A673 (cell line): ENCODE measurements at regions not wholly inside any gene's neighbourhood (a gene's known extent, or its start where the extent isn't known, plus 50 kb on each side); places are given as distances from the start of the nearest gene placed in this dataset.

ENCODE experiments used
- BruUV-seq: library from RNA; stranded (reverse); fragments of 400-500 nt; replicated peaks from 2 replicates; lab custom pipeline; 2021; lab: Mats Ljungman, UMichigan
- CTCF ChIA-PET: fragments of 300-600 bp; sonication (Branson Sonifier 250); formaldehyde crosslinking; loops from one replicate; lab custom pipeline; 2022; ENCODE audit warnings: antibody characterized with exemption; lab: Charles Lee
- POLR2A ChIA-PET: fragments of 300-600 bp; sonication (Branson Sonifier 250); formaldehyde crosslinking; loops from one replicate; lab custom pipeline; 2022; ENCODE audit warnings: antibody characterized with exemption; ENCODE audit not compliant: low non-redundant PET; lab: Charles Lee
- DNase-seq: peaks from one replicate; pipeline ENCODE4 v3.0.0-alpha.2; 2015; ENCODE audit warnings: low spot score
- H3K27ac ChIP-seq: fragments of 200-600 bp; sonication (generic); 2 replicates; pipeline ENCODE4 v1.5.1; 2016; ENCODE audit warnings: mixed run types, low read depth, mild to moderate bottlenecking, mixed read lengths, antibody characterized with exemption, low read length; ENCODE audit not compliant: poor library complexity, severe bottlenecking
- H3K27me3 ChIP-seq: fragments of 200-600 bp; sonication (generic); replicated peaks from 2 replicates; pipeline ENCODE4 v1.6.1; 2017; ENCODE audit warnings: mixed run types, low read depth, mild to moderate bottlenecking, mixed read lengths, antibody characterized with exemption, low read length; ENCODE audit not compliant: insufficient read depth, poor library complexity
- H3K36me3 ChIP-seq: fragments of 200-600 bp; sonication (generic); 2 replicates; pipeline ENCODE4 v1.6.1; 2016; ENCODE audit warnings: mixed run types, mild to moderate bottlenecking, mixed read lengths, antibody characterized with exemption, low read length; ENCODE audit not compliant: insufficient read depth, poor library complexity, severe bottlenecking
- H3K4me1 ChIP-seq: fragments of 200-600 bp; sonication (generic); 2 replicates; pipeline ENCODE4 v1.6.1; 2017; ENCODE audit warnings: mixed run types, mild to moderate bottlenecking, mixed read lengths, antibody characterized with exemption, low read length; ENCODE audit not compliant: insufficient read depth, poor library complexity, severe bottlenecking
- H3K4me3 ChIP-seq: fragments of 200-600 bp; sonication (generic); 2 replicates; pipeline ENCODE4 v1.5.1; 2016; ENCODE audit warnings: low read depth, mixed run types, mild to moderate bottlenecking, mixed read lengths, low read length; ENCODE audit not compliant: poor library complexity, severe bottlenecking
- H3K9me3 ChIP-seq: fragments of 200-600 bp; sonication (generic); 2 replicates; pipeline ENCODE4 v1.6.1; 2016; ENCODE audit warnings: mixed run types, low read depth, mild to moderate bottlenecking, mixed read lengths, antibody characterized with exemption, low read length; ENCODE audit not compliant: poor library complexity, severe bottlenecking
- EZH2 ChIP-seq: fragments of 200-600 bp; sonication (generic); IDR thresholded peaks from 2 replicates; pipeline ENCODE4 v1.6.1; 2017; ENCODE audit warnings: borderline replicate concordance, low read depth, mild to moderate bottlenecking, mixed read lengths, antibody characterized with exemption, low read length; ENCODE audit not compliant: poor library complexity, severe bottlenecking
- intact Hi-C: fragments of 100-400 bp; cut with micrococcal nuclease; formaldehyde crosslinking; loops from one replicate; pipeline ENCODE4 v1.10.0; 2022; ENCODE audit not compliant: unreplicated experiment
- TF ChIP-seq, protein P1 (sequence below): fragments of 300-800, 200-600 bp; sonication (generic); conservative IDR thresholded peaks from 2 replicates; pipeline ENCODE4 v1.5.1; 2017; ENCODE audit warnings: low read depth, mild to moderate bottlenecking, antibody characterized with exemption, low read length, moderate library complexity, mixed read lengths

GRCh38 chrX:20974326-20974725, 399.9 kb upstream of the CNKSR2 start:
- intact Hi-C loops = no loop called here
- no peak for TF ChIP-seq EZH2
- TF ChIP-seq, protein P1, sequence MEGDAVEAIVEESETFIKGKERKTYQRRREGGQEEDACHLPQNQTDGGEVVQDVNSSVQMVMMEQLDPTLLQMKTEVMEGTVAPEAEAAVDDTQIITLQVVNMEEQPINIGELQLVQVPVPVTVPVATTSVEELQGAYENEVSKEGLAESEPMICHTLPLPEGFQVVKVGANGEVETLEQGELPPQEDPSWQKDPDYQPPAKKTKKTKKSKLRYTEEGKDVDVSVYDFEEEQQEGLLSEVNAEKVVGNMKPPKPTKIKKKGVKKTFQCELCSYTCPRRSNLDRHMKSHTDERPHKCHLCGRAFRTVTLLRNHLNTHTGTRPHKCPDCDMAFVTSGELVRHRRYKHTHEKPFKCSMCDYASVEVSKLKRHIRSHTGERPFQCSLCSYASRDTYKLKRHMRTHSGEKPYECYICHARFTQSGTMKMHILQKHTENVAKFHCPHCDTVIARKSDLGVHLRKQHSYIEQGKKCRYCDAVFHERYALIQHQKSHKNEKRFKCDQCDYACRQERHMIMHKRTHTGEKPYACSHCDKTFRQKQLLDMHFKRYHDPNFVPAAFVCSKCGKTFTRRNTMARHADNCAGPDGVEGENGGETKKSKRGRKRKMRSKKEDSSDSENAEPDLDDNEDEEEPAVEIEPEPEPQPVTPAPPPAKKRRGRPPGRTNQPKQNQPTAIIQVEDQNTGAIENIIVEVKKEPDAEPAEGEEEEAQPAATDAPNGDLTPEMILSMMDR = no peak
- no peak for DNase-seq
- H3K4me3 ChIP-seq = no peak overlapping the region
- H3K27me3 ChIP-seq = no peaks in the 10 kb centered on the region
- ChIA-PET CTCF (no interaction called here), POLR2A (no interaction called here)
- no peaks in the 10 kb centered on the region for H3K36me3 ChIP-seq
- no peak overlapping the region for H3K27ac ChIP-seq
- no TSS peak for BruUV-seq
- no peaks in the 10 kb centered on the region for H3K9me3 ChIP-seq
- no peaks in the 10 kb centered on the region for H3K4me1 ChIP-seq

- Histone ChIP-seq H3K27me3 (no peaks in the 10 kb centered on the region), H3K9me3 (no peaks in the 10 kb centered on the region), H3K27ac (no peak overlapping the region), H3K4me3 (no peak overlapping the region), H3K4me1 (no peaks in the 10 kb centered on the region), H3K36me3 (no peaks in the 10 kb centered on the region)
- ChIA-PET CTCF (no interaction called here), POLR2A (no interaction called here)
- no peak for DNase-seq
- BruUV-seq = no TSS peak
- TF ChIP-seq, protein P1 = no peak
- TF ChIP-seq EZH2 = no peak
- intact Hi-C loops = no loop called here
Observed at GRCh38 chrX:20973038-20973437, 401.2 kb upstream of the CNKSR2 start.

DNA sequence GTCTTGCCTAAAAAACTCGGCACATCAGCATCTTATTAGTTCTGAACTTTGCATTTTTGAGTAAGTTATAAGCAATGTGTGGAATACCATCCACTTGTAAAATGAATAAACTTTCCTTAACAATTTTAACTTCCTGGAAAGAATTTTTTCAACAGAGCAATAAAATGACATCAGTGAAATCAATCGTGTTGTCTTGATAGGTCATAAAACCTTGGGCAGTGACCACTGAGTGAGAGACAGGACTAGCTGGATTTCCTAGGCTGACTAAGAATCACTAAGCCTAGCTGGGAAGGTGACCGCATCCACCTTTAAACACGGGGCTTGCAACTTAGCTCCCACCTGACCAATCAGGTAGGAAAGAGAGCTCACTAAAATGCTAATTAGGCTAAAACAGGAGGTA, 403.0 kb upstream of the CNKSR2 start:
- POLR2A ChIA-PET = no interaction called here
- CTCF ChIA-PET = no interaction called here
- no TSS peak for BruUV-seq

More for the DNA sequence above, 403.0 kb upstream of the CNKSR2 start:
- intact Hi-C loops = no loop called here
- no peaks in the 10 kb centered on the region for H3K9me3 ChIP-seq
- H3K4me1 ChIP-seq = no peaks in the 10 kb centered on the region
- no peak overlapping the region for H3K27ac ChIP-seq
- DNase-seq = no peak
- TF ChIP-seq, protein P1 = no peak
- TF ChIP-seq EZH2 = no peak
- no peaks in the 10 kb centered on the region for H3K36me3 ChIP-seq
- H3K4me3 ChIP-seq = no peak overlapping the region
- no peaks in the 10 kb centered on the region for H3K27me3 ChIP-seq
